ENCODE measurements at regions not wholly inside any gene's neighbourhood (a gene's known extent, or its start where the extent isn't known, plus 50 kb on each side); places are given as distances from the start of the nearest gene placed in this dataset.
A peak's percentile ranks its signal among the peaks of the same experiment; 100 is the strongest.
"Not testable (repeated sequence)": the region's sequence is repeated elsewhere in the genome, so short reads cannot be mapped to it uniquely, and the experiment has no call there.

GRCh38 chr16:31975826-31976419 lies 102.3 kb downstream of the ZNF267 start:
- DNase-seq = not testable (repeated sequence)

GRCh38 chr16:31978463-31978862 lies 104.9 kb downstream of the ZNF267 start:
- not testable (repeated sequence) for DNase-seq

GRCh38 chr16:31981739-31982138 lies 108.1 kb downstream of the ZNF267 start:
- not testable (repeated sequence) for DNase-seq

- DNase-seq = not testable (repeated sequence)
Observed at GRCh38 chr16:31982986-31983385, 109.4 kb downstream of the ZNF267 start.

- not testable (repeated sequence) for DNase-seq
Observed at GRCh38 chr16:31983666-31984065, 110.1 kb downstream of the ZNF267 start.

GRCh38 chr16:31986895-31987294 lies 113.3 kb downstream of the ZNF267 start:
- not testable (repeated sequence) for DNase-seq

- not testable (repeated sequence) for DNase-seq
Observed at GRCh38 chr16:31988595-31989581, 115.3 kb downstream of the ZNF267 start.

- DNase-seq = not testable (repeated sequence)
Observed at GRCh38 chr16:31990261-31990660, 116.7 kb downstream of the ZNF267 start.

- DNase-seq = not testable (repeated sequence)
Observed at GRCh38 chr16:31990980-31991379, 117.4 kb downstream of the ZNF267 start.

- not testable (repeated sequence) for DNase-seq
Observed at GRCh38 chr16:31996325-31996724, 122.7 kb downstream of the ZNF267 start.

GRCh38 chr16:32002496-32002895 lies 128.9 kb downstream of the ZNF267 start:
- DNase-seq = not testable (repeated sequence)

- DNase-seq = not testable (repeated sequence)
Observed at GRCh38 chr16:32003819-32004218, 130.2 kb downstream of the ZNF267 start.

GRCh38 chr16:32038783-32039496 lies 165.3 kb downstream of the ZNF267 start:
- DNase-seq = peak; percentile 45 to 46

GRCh38 chr16:32039919-32040318 lies 166.3 kb downstream of the ZNF267 start:
- not testable (repeated sequence) for DNase-seq

- DNase-seq = not testable (repeated sequence)
Observed at GRCh38 chr16:32066016-32066651, 187.0 kb upstream of the TP53TG3D start.

- not testable (repeated sequence) for DNase-seq
Observed at GRCh38 chr16:32071586-32071985, 181.5 kb upstream of the TP53TG3D start.

- not testable (repeated sequence) for DNase-seq
Observed at GRCh38 chr16:32083891-32084290, 169.2 kb upstream of the TP53TG3D start.

- DNase-seq = not testable (repeated sequence)
Observed at GRCh38 chr16:32084656-32085401, 168.3 kb upstream of the TP53TG3D start.

- not testable (repeated sequence) for DNase-seq
Observed at GRCh38 chr16:32085438-32086141, 167.5 kb upstream of the TP53TG3D start.

- DNase-seq = not testable (repeated sequence)
Observed at GRCh38 chr16:32115562-32115961, 137.5 kb upstream of the TP53TG3D start.

Measured in erythroblast (primary cell).